ENCODE measurements at regions not wholly inside any gene's neighbourhood (a gene's known extent, or its start where the extent isn't known, plus 50 kb on each side); places are given as distances from the start of the nearest gene placed in this dataset.

DNA sequence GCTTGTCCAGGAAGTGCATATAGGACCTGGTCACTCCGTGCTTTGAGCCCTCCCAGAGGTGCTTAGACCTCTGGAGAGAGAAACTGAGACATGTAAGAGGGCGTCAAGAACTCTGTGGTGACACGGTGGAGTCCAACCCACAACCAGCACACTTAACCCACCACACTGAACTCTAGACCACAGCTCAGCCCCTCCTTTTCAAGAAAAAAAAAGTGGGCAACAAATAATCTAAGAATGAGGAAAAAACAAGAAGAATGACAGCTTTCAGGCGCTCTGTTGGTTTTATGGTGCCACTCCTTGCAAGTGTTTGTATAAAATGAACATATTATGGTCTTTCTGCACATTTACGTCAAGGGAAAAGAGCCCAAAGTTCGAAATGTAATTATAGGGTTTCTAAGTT lies 50.2 kb upstream of the SNAPC3 start:
- DNase-seq, result no peak
- H4K20me1 ChIP-seq (ENCODE audit: insufficient read depth, low read length), result no peaks in the 10 kb centered on the region
- TF ChIP-seq, protein P1, sequence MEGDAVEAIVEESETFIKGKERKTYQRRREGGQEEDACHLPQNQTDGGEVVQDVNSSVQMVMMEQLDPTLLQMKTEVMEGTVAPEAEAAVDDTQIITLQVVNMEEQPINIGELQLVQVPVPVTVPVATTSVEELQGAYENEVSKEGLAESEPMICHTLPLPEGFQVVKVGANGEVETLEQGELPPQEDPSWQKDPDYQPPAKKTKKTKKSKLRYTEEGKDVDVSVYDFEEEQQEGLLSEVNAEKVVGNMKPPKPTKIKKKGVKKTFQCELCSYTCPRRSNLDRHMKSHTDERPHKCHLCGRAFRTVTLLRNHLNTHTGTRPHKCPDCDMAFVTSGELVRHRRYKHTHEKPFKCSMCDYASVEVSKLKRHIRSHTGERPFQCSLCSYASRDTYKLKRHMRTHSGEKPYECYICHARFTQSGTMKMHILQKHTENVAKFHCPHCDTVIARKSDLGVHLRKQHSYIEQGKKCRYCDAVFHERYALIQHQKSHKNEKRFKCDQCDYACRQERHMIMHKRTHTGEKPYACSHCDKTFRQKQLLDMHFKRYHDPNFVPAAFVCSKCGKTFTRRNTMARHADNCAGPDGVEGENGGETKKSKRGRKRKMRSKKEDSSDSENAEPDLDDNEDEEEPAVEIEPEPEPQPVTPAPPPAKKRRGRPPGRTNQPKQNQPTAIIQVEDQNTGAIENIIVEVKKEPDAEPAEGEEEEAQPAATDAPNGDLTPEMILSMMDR (IDR thresholded peaks at IDR 0.05), result no peak
- Mint-ChIP-seq H3K4me3 (no peak overlapping the region), H3K4me1 (peaks cover 3% of the 10 kb centered on the region), H3K36me3 (no peaks in the 10 kb centered on the region), H3K27ac (no peak overlapping the region), H3K9me3 (peaks cover 0 to 8% (median 3%) of the 10 kb centered on the region in 7 donors), H3K27me3 (ENCODE audit: low read depth in 3 of 3) (peaks cover 0 to 8% (median 3%) of the 10 kb centered on the region in 3 donors)
- H3K27me3 ChIP-seq (ENCODE audit: control insufficient read depth in 2 of 2, insufficient read depth in 2 of 2, low read length in 2 of 2), result no peaks in the 10 kb centered on the region
- H3K27ac ChIP-seq (ENCODE audit: low read depth in 1 of 2, low read length in 2 of 2), result no peak overlapping the region
- H2AFZ ChIP-seq (ENCODE audit: insufficient read depth, low read depth, low read length, poor library complexity, severe bottlenecking), result no peak overlapping the region
- no peaks in the 10 kb centered on the region for H3K4me1 ChIP-seq (ENCODE audit: control insufficient read depth in 1 of 2, insufficient read depth in 2 of 2, low read length in 2 of 2)
- WGBS (ENCODE audit: insufficient coverage), result no CpG with 5 or more reads among the region's 6 CpGs
- H3K4me3 ChIP-seq (replicated peaks in 1 of 3; ENCODE audit: low read depth in 2 of 3, low read length in 3 of 3), result no peak overlapping the region
- no peak overlapping the region for H3K9ac ChIP-seq (ENCODE audit: insufficient read depth, low read length, poor library complexity, severe bottlenecking)
- intact Hi-C loops (cut with micrococcal nuclease), result no loop called here
- no peaks in the 10 kb centered on the region for H3K79me2 ChIP-seq (ENCODE audit: insufficient read depth, low read length)
- no peaks in the 10 kb centered on the region for H3K9me3 ChIP-seq (replicated peaks in 1 of 2; ENCODE audit: control insufficient read depth in 1 of 2, insufficient read depth in 1 of 2, low read length in 2 of 2)
- no peak overlapping the region for H3K4me2 ChIP-seq (replicated peaks; ENCODE audit: extremely low read depth, low read length, poor library complexity, severe bottlenecking)
- H3K36me3 ChIP-seq (replicated peaks in 1 of 2; ENCODE audit: control insufficient read depth in 1 of 2, insufficient read depth in 2 of 2, low read length in 2 of 2), result no peaks in the 10 kb centered on the region

DNA sequence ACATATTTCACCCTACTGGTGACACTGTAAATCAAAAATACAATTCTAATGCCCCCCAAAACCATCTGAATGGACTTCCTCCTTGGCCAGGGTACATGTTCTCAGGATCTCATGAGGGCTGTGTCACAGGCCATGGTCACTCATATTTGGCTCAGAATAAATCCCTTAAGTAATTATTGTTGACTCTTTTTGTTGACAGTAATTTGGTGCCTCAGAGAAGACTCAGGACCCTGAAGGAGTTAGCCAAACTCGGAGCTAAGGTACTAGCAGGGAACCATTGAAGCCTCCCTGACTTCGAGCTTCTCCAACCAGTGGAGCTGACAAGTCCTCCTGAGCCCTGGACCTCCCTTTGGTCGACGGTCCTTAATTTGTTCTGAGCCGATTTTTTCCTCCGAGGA lies 51.2 kb upstream of the SNAPC3 start:
- Histone ChIP-seq H3K27ac (ENCODE audit: low read depth in 1 of 2, low read length in 2 of 2) (no peak overlapping the region), H3K27me3 (ENCODE audit: control insufficient read depth in 2 of 2, insufficient read depth in 2 of 2, low read length in 2 of 2) (no peaks in the 10 kb centered on the region), H3K36me3 (replicated peaks in 1 of 2; ENCODE audit: control insufficient read depth in 1 of 2, insufficient read depth in 2 of 2, low read length in 2 of 2) (no peaks in the 10 kb centered on the region), H3K4me3 (replicated peaks in 1 of 3; ENCODE audit: low read depth in 2 of 3, low read length in 3 of 3) (no peak overlapping the region), H3K4me1 (ENCODE audit: control insufficient read depth in 1 of 2, insufficient read depth in 2 of 2, low read length in 2 of 2) (no peaks in the 10 kb centered on the region), H3K79me2 (ENCODE audit: insufficient read depth, low read length) (no peaks in the 10 kb centered on the region), H3K4me2 (replicated peaks; ENCODE audit: extremely low read depth, low read length, poor library complexity, severe bottlenecking) (no peak overlapping the region), H3K9ac (ENCODE audit: insufficient read depth, low read length, poor library complexity, severe bottlenecking) (no peak overlapping the region), H4K20me1 (ENCODE audit: insufficient read depth, low read length) (no peaks in the 10 kb centered on the region), H3K9me3 (replicated peaks in 1 of 2; ENCODE audit: control insufficient read depth in 1 of 2, insufficient read depth in 1 of 2, low read length in 2 of 2) (no peaks in the 10 kb centered on the region), H2AFZ (ENCODE audit: insufficient read depth, low read depth, low read length, poor library complexity, severe bottlenecking) (no peak overlapping the region)
- Mint-ChIP-seq H3K4me3 (no peak overlapping the region), H3K27me3 (ENCODE audit: low read depth in 3 of 3) (peaks cover 0 to 8% (median 3%) of the 10 kb centered on the region in 3 donors), H3K9me3 (peaks cover 0 to 8% (median 3%) of the 10 kb centered on the region in 7 donors), H3K36me3 (no peaks in the 10 kb centered on the region), H3K4me1 (peaks cover 3% of the 10 kb centered on the region), H3K27ac (no peak overlapping the region)
- WGBS (ENCODE audit: insufficient coverage), result 92% methylated on average over 4 of the region's 6 CpGs
- intact Hi-C loops (cut with micrococcal nuclease), result no loop called here
- TF ChIP-seq, protein P1 (IDR thresholded peaks at IDR 0.05), result no peak
- DNase-seq, result no peak
